Activated CD4-positive, alpha-beta T cell treated with anti-CD3 and anti-CD28 coated beads for 36 hours (primary cell): ENCODE measurements at regions not wholly inside any gene's neighbourhood (a gene's known extent, or its start where the extent isn't known, plus 50 kb on each side); places are given as distances from the start of the nearest gene placed in this dataset.

Experiments used
- ATAC-seq: fragments of 200-7000 bp; cut with Tn5 transposase; one replicate; pipeline ENCODE4 v1.10.0; 2021; ENCODE audit warnings: mild to moderate bottlenecking, moderate library complexity
- CTCF ChIA-PET: fragments of 350-600 bp; sonication (Branson Sonifier 250); formaldehyde crosslinking; loops from one replicate; lab custom pipeline; 2021; ENCODE audit warnings: antibody characterized with exemption; lab: Charles Lee
- POLR2A ChIA-PET: fragments of 350-600 bp; sonication (Branson Sonifier 250); formaldehyde crosslinking; loops from one replicate; lab custom pipeline; 2021; ENCODE audit warnings: antibody characterized with exemption, inconsistent platforms; lab: Charles Lee
- DNase-seq: peaks from one replicate; pipeline ENCODE4 v3.0.0-alpha.2; 2020
- H3K27ac Mint-ChIP-seq: one replicate; pipeline ENCODE4 v1.8.0; 2021; ENCODE audit warnings: mixed read lengths
- H3K27me3 Mint-ChIP-seq: one replicate; pipeline ENCODE4 v1.8.0; 2021; ENCODE audit warnings: mixed read lengths
- H3K36me3 Mint-ChIP-seq: one replicate; pipeline ENCODE4 v1.8.0; 2021; ENCODE audit warnings: low read depth, mixed read lengths
- H3K4me1 Mint-ChIP-seq: one replicate; pipeline ENCODE4 v1.8.0; 2021; ENCODE audit warnings: mixed read lengths
- H3K4me3 Mint-ChIP-seq: one replicate; pipeline ENCODE4 v1.8.0; 2021; ENCODE audit warnings: mild to moderate bottlenecking, moderate library complexity, mixed read lengths
- H3K9me3 Mint-ChIP-seq: one replicate; pipeline ENCODE4 v1.8.0; 2021; ENCODE audit warnings: low read depth, mixed read lengths
- intact Hi-C, 2 experiments: fragments of 100-400 bp; cut with DNase I in 1 of 2; cut with micrococcal nuclease in 1 of 2; formaldehyde crosslinking; loops; one replicate each; pipeline versions ENCODE4 v1.14.2 to v1.15.1; 2022 to 2024; cut with DNase I, micrococcal nuclease

GRCh38 chr6:103236923-103237322, 1622.8 kb downstream of the HACE1 start:
- CTCF ChIA-PET, result no interaction called here
- no peaks in the 10 kb centered on the region for H3K4me1 Mint-ChIP-seq

DNA sequence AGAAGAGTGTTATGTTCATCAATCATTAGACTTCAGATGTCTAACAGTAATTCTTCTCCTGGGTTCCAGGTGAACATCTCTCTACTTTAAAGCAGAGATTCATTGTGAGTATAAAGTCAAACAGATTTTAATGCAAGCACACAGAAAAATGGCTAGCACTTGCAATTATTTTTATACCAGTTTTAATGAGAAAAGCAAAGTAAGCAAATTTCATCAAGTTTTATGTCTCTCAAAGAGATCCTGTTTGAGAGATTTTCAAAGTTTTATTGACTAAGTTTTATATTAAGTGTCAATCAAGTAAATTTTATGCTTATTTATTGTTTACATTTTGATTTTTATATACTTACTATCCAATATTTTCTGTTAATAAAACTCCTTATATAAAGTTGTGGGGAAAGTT, 1628.5 kb downstream of the HACE1 start:
- intact Hi-C loops, result no loop called here
- no peak overlapping the region for H3K27ac Mint-ChIP-seq
- peaks cover 7% of the 10 kb centered on the region for H3K9me3 Mint-ChIP-seq
- no peak for DNase-seq
- H3K4me3 Mint-ChIP-seq, result no peak overlapping the region
- CTCF ChIA-PET, result no interaction called here
- no peaks in the 10 kb centered on the region for H3K27me3 Mint-ChIP-seq
- no peak for ATAC-seq
- no peaks in the 10 kb centered on the region for H3K4me1 Mint-ChIP-seq
- H3K36me3 Mint-ChIP-seq, result no peaks in the 10 kb centered on the region
- POLR2A ChIA-PET, result no interaction called here

More at GRCh38 chr6:103236923-103237322, 1622.8 kb downstream of the HACE1 start:
- no peaks in the 10 kb centered on the region for H3K27me3 Mint-ChIP-seq
- intact Hi-C loops, result no loop called here
- no peak for DNase-seq
- no peak for ATAC-seq
- no peak overlapping the region for H3K4me3 Mint-ChIP-seq
- peaks cover 4% of the 10 kb centered on the region for H3K9me3 Mint-ChIP-seq
- H3K36me3 Mint-ChIP-seq, result no peaks in the 10 kb centered on the region
- POLR2A ChIA-PET, result no interaction called here
- no peak overlapping the region for H3K27ac Mint-ChIP-seq

DNA sequence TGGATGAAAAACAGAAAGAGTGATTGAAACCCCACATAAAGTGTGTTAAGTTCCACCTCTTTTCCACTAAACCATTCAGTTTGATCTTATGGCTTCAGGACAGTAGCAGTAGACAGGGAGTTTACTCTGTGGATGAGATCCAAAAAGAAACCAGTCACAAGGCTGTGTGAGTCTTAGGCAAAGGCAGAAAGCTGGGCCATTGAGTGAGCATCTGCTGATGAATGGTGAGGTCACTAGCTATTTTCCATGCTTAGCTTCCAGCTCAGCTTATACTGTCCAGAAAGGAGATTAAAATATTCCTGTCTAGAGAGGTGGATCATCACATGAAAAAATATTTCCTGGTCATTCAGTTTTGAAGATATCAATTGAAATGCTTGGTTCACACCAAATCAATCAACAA, 1643.9 kb downstream of the HACE1 start:
- H3K4me1 Mint-ChIP-seq, result no peaks in the 10 kb centered on the region
- H3K4me3 Mint-ChIP-seq, result no peak overlapping the region
- no peaks in the 10 kb centered on the region for H3K9me3 Mint-ChIP-seq
- no peaks in the 10 kb centered on the region for H3K27me3 Mint-ChIP-seq
- no peak overlapping the region for H3K27ac Mint-ChIP-seq
- ChIA-PET CTCF (no interaction called here), POLR2A (no interaction called here)
- ATAC-seq, result no peak
- intact Hi-C loops, result no loop called here
- no peaks in the 10 kb centered on the region for H3K36me3 Mint-ChIP-seq
- no peak for DNase-seq

- ATAC-seq (no peak), DNase-seq (no peak)
- Mint-ChIP-seq H3K36me3 (no peaks in the 10 kb centered on the region), H3K9me3 (peaks cover 3% of the 10 kb centered on the region), H3K27ac (no peak overlapping the region), H3K4me1 (no peaks in the 10 kb centered on the region), H3K4me3 (no peak overlapping the region), H3K27me3 (no peaks in the 10 kb centered on the region)
- ChIA-PET POLR2A (interaction anchor here (0.7 kb wide), 1 partner anchor 109 kb away, joined by 4 read pairs; no protein-coding TSS in a partner anchor), CTCF (no interaction called here)
- intact Hi-C loops, result no loop called here
Measured at GRCh38 chr6:103210686-103211085, 1649.0 kb downstream of the HACE1 start.

- H3K36me3 Mint-ChIP-seq, result no peaks in the 10 kb centered on the region
- H3K4me1 Mint-ChIP-seq, result no peaks in the 10 kb centered on the region
- H3K27me3 Mint-ChIP-seq, result no peaks in the 10 kb centered on the region
- no peak for DNase-seq
- intact Hi-C loops, result no loop called here
- CTCF ChIA-PET, result no interaction called here
- H3K27ac Mint-ChIP-seq, result no peak overlapping the region
- no peak overlapping the region for H3K4me3 Mint-ChIP-seq
- no peak for ATAC-seq
- peaks cover 6% of the 10 kb centered on the region for H3K9me3 Mint-ChIP-seq
- POLR2A ChIA-PET, result no interaction called here
Measured at GRCh38 chr6:103198386-103198785, 1661.3 kb downstream of the HACE1 start.

GRCh38 chr6:103193413-103193812, 1666.3 kb downstream of the HACE1 start:
- ATAC-seq (no peak), DNase-seq (no peak)
- Mint-ChIP-seq H3K4me3 (no peak overlapping the region), H3K4me1 (no peaks in the 10 kb centered on the region), H3K27me3 (no peaks in the 10 kb centered on the region), H3K9me3 (no peaks in the 10 kb centered on the region), H3K36me3 (no peaks in the 10 kb centered on the region), H3K27ac (no peak overlapping the region)
- CTCF ChIA-PET, result no interaction called here
- POLR2A ChIA-PET, result no interaction called here
- intact Hi-C loops, result no loop called here

- ATAC-seq, result no peak
- H3K4me3 Mint-ChIP-seq, result no peak overlapping the region
- no peaks in the 10 kb centered on the region for H3K27me3 Mint-ChIP-seq
- no peak for DNase-seq
- intact Hi-C loops, result no loop called here
- H3K27ac Mint-ChIP-seq, result no peak overlapping the region
- H3K4me1 Mint-ChIP-seq, result no peaks in the 10 kb centered on the region
- ChIA-PET POLR2A (no interaction called here), CTCF (interaction anchor here (1.1 kb wide), 1 partner anchor 607 kb away, joined by 3 read pairs; no protein-coding TSS in a partner anchor)
- no peaks in the 10 kb centered on the region for H3K36me3 Mint-ChIP-seq
- no peaks in the 10 kb centered on the region for H3K9me3 Mint-ChIP-seq
Measured at GRCh38 chr6:103191391-103192093, 1668.2 kb downstream of the HACE1 start.

- Mint-ChIP-seq H3K27me3 (no peaks in the 10 kb centered on the region), H3K4me3 (no peak overlapping the region), H3K4me1 (no peaks in the 10 kb centered on the region), H3K27ac (no peak overlapping the region), H3K36me3 (no peaks in the 10 kb centered on the region), H3K9me3 (no peaks in the 10 kb centered on the region)
- ATAC-seq, result no peak
- intact Hi-C loops, result no loop called here
- no peak for DNase-seq
- POLR2A ChIA-PET, result no interaction called here
- CTCF ChIA-PET, result no interaction called here
Measured at GRCh38 chr6:103184776-103185175, 1674.9 kb downstream of the HACE1 start.

GRCh38 chr6:103183831-103184411, 1675.8 kb downstream of the HACE1 start:
- intact Hi-C loops, result no loop called here
- Mint-ChIP-seq H3K27me3 (no peaks in the 10 kb centered on the region), H3K36me3 (no peaks in the 10 kb centered on the region), H3K4me3 (no peak overlapping the region), H3K27ac (no peak overlapping the region), H3K9me3 (no peaks in the 10 kb centered on the region), H3K4me1 (no peaks in the 10 kb centered on the region)
- ATAC-seq (no peak), DNase-seq (no peak)
- ChIA-PET CTCF (interaction anchor here (0.7 kb wide), 1 partner anchor 33 kb away, joined by 5 read pairs; no protein-coding TSS in a partner anchor), POLR2A (no interaction called here)

- Mint-ChIP-seq H3K4me1 (no peaks in the 10 kb centered on the region), H3K27me3 (no peaks in the 10 kb centered on the region), H3K27ac (no peak overlapping the region), H3K36me3 (no peaks in the 10 kb centered on the region), H3K9me3 (peaks cover 5% of the 10 kb centered on the region), H3K4me3 (no peak overlapping the region)
- intact Hi-C loops, result no loop called here
- ATAC-seq, result no peak
- CTCF ChIA-PET, result interaction anchor here (0.6 kb wide), 1 partner anchor 26 kb away, joined by 3 read pairs; no protein-coding TSS in a partner anchor
- DNase-seq, result no peak
- POLR2A ChIA-PET, result no interaction called here
Measured at GRCh38 chr6:103178193-103178592, 1681.5 kb downstream of the HACE1 start.

DNA sequence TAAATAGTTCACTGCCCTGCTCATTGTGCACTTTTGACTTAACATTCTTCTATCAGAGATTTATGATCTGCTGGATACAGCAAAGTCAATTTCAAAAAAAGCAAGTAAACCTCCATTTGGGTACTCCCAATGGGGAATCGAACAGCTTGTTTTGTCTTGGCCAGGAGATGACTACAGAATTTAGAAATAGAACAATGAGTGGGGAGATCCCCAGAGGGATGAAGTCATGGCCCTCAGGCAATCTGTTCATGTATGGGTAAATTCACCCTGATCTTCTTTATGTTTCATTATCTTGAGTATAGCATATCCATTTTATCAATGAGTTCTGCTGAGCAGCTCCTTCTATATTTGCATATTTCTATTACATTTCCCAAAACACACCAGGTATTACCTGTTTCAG, 1681.9 kb downstream of the HACE1 start:
- no peak for ATAC-seq
- H3K9me3 Mint-ChIP-seq, result peaks cover 5% of the 10 kb centered on the region
- no peak overlapping the region for H3K27ac Mint-ChIP-seq
- POLR2A ChIA-PET, result no interaction called here
- CTCF ChIA-PET, result interaction anchor here (0.6 kb wide), 1 partner anchor 27 kb away, joined by 3 read pairs; no protein-coding TSS in a partner anchor
- DNase-seq, result no peak
- no peaks in the 10 kb centered on the region for H3K36me3 Mint-ChIP-seq
- no peaks in the 10 kb centered on the region for H3K4me1 Mint-ChIP-seq
- no peaks in the 10 kb centered on the region for H3K27me3 Mint-ChIP-seq
- intact Hi-C loops, result no loop called here
- H3K4me3 Mint-ChIP-seq, result no peak overlapping the region

DNA sequence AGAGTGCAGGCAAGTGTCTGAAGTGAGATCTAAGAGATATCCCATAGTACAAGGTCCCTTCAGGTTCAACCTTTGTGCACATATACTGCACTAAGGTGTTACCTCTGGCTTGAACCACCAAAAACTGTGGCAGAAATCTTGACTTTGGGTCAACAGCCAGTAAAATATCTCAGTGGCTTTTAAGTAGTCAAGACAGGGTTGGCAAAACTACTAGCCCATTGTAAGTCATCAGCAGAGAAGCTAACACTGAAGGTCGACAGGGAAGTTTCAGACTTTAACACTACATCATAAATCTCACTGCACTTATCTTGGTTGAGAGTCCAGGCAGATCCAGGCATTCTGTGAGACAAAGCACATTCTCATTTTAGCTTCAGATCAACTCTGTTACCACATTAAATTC, 1684.7 kb downstream of the HACE1 start:
- no peak for ATAC-seq
- intact Hi-C loops, result no loop called here
- CTCF ChIA-PET, result no interaction called here
- no peak overlapping the region for H3K4me3 Mint-ChIP-seq
- H3K9me3 Mint-ChIP-seq, result peaks cover 5% of the 10 kb centered on the region
- DNase-seq, result no peak
- H3K27me3 Mint-ChIP-seq, result no peaks in the 10 kb centered on the region
- no peak overlapping the region for H3K27ac Mint-ChIP-seq
- POLR2A ChIA-PET, result no interaction called here
- no peaks in the 10 kb centered on the region for H3K36me3 Mint-ChIP-seq
- no peaks in the 10 kb centered on the region for H3K4me1 Mint-ChIP-seq
